Progenitor cell of endocrine pancreas (in vitro differentiated cells): ENCODE measurements at regions not wholly inside any gene's neighbourhood (a gene's known extent, or its start where the extent isn't known, plus 50 kb on each side); places are given as distances from the start of the nearest gene placed in this dataset.

Source experiments
- DNase-seq: peaks from one replicate; pipeline ENCODE4 v3.0.0; 2021; ENCODE audit warnings: low spot score; ENCODE audit not compliant: unreplicated experiment
- H3K27ac Mint-ChIP-seq: 2 replicates; pipeline ENCODE4 v1.8.0; 2021; ENCODE audit warnings: mild to moderate bottlenecking, moderate library complexity, mixed read lengths
- H3K27me3 Mint-ChIP-seq: 2 replicates; pipeline ENCODE4 v1.8.0; 2021; ENCODE audit warnings: mixed read lengths
- H3K36me3 Mint-ChIP-seq: 2 replicates; pipeline ENCODE4 v1.8.0; 2022; ENCODE audit warnings: mixed read lengths; ENCODE audit not compliant: insufficient read depth
- H3K4me1 Mint-ChIP-seq: 2 replicates; pipeline ENCODE4 v1.8.0; 2021; ENCODE audit warnings: low read depth, mixed read lengths
- H3K4me3 Mint-ChIP-seq: 2 replicates; pipeline ENCODE4 v1.8.0; 2021; ENCODE audit warnings: low read depth, mild to moderate bottlenecking, moderate library complexity, mixed read lengths
- H3K9me3 Mint-ChIP-seq: 2 replicates; pipeline ENCODE4 v1.8.0; 2021; ENCODE audit warnings: low read depth, mixed read lengths
- CTCF ChIP-seq: fragments of 200-600 bp; sonication (generic); IDR thresholded peaks from one replicate; pipeline ENCODE4 v1.5.0; 2021; ENCODE audit warnings: antibody characterized with exemption, mild to moderate bottlenecking; ENCODE audit not compliant: unreplicated experiment

- Mint-ChIP-seq H3K4me3 (no peak overlapping the region), H3K27ac (peak overlapping the region; percentile 90), H3K36me3 (peaks cover 2% of the 10 kb centered on the region)
These were observed 55.8 kb upstream of the ARHGAP5 start for GRCh38 chr14:32021341-32021740.

GRCh38 chr14:32022525-32022924 lies 54.6 kb upstream of the ARHGAP5 start:
- no peak overlapping the region for H3K27ac Mint-ChIP-seq
- H3K27me3 Mint-ChIP-seq = no peaks in the 10 kb centered on the region

More at GRCh38 chr14:32021341-32021740, 55.8 kb upstream of the ARHGAP5 start:
- Mint-ChIP-seq H3K9me3 (no peaks in the 10 kb centered on the region), H3K4me1 (peaks cover 21% of the 10 kb centered on the region), H3K27me3 (no peaks in the 10 kb centered on the region)
- DNase-seq = no peak
- no peak for TF ChIP-seq CTCF

GRCh38 chr14:32022938-32023466 lies 54.1 kb upstream of the ARHGAP5 start:
- Mint-ChIP-seq H3K36me3 (peaks cover 2% of the 10 kb centered on the region), H3K9me3 (no peaks in the 10 kb centered on the region), H3K27me3 (no peaks in the 10 kb centered on the region), H3K4me1 (peaks cover 19% of the 10 kb centered on the region), H3K27ac (no peak overlapping the region), H3K4me3 (no peak overlapping the region)
- TF ChIP-seq CTCF = no peak
- no peak for DNase-seq

More at GRCh38 chr14:32022525-32022924, 54.6 kb upstream of the ARHGAP5 start:
- no peak for TF ChIP-seq CTCF
- no peak for DNase-seq
- peaks cover 21% of the 10 kb centered on the region for H3K4me1 Mint-ChIP-seq
- H3K9me3 Mint-ChIP-seq = no peaks in the 10 kb centered on the region
- H3K36me3 Mint-ChIP-seq = peaks cover 2% of the 10 kb centered on the region
- H3K4me3 Mint-ChIP-seq = no peak overlapping the region

GRCh38 chr14:32023540-32023939 lies 53.6 kb upstream of the ARHGAP5 start:
- Mint-ChIP-seq H3K27ac (no peak overlapping the region), H3K9me3 (no peaks in the 10 kb centered on the region), H3K4me3 (no peak overlapping the region), H3K36me3 (peaks cover 2% of the 10 kb centered on the region), H3K4me1 (peaks cover 17% of the 10 kb centered on the region), H3K27me3 (no peaks in the 10 kb centered on the region)
- DNase-seq = no peak
- no peak for TF ChIP-seq CTCF

- H3K4me3 Mint-ChIP-seq = no peak overlapping the region
- TF ChIP-seq CTCF = no peak
- peaks cover 1% of the 10 kb centered on the region for H3K4me1 Mint-ChIP-seq
- no peak for DNase-seq
- no peak overlapping the region for H3K27ac Mint-ChIP-seq
- H3K27me3 Mint-ChIP-seq = no peaks in the 10 kb centered on the region
- H3K9me3 Mint-ChIP-seq = no peaks in the 10 kb centered on the region
- H3K36me3 Mint-ChIP-seq = no peaks in the 10 kb centered on the region
These were observed 49.7 kb upstream of the ARHGAP5 start for GRCh38 chr14:32027255-32027939.
